NOMO-1 treated with DMSO at 0.1 percent for 48 hours (cell line): ENCODE measurements at regions not wholly inside any gene's neighbourhood (a gene's known extent, or its start where the extent isn't known, plus 50 kb on each side); places are given as distances from the start of the nearest gene placed in this dataset.

Experiments
- DNase-seq: peaks from one replicate; lab custom pipeline; 2025; ENCODE audit not compliant: unreplicated experiment; lab: John Stamatoyannopoulos, UW

DNA sequence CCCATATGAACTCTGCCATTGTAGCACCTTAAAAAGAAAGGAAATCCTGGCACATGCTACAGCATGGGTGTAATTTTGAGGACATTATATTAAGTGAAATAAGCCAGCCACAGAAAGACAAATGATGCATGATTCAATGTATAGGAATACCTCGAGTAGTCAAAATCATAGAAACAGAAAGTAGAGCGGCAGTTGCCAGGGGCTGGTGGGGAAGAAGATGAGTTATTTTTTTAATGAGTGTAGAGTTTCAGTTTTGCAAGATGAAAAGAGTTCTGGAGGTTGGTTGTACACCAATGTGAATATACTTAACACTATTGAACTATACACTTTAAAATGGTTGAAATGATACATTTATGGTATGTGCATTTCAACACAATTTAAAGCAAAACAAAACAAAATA, 133.0 kb downstream of the ZDHHC21 start:
- no peak for DNase-seq

- DNase-seq = no peak
Measured at GRCh38 chr9:14554886-14555285, 138.3 kb downstream of the ZDHHC21 start.

GRCh38 chr9:14547245-14548060, 145.8 kb downstream of the ZDHHC21 start:
- no peak for DNase-seq

GRCh38 chr9:14546693-14547092, 146.5 kb downstream of the ZDHHC21 start:
- no peak for DNase-seq

GRCh38 chr9:14542071-14542470, 151.2 kb downstream of the ZDHHC21 start:
- no peak for DNase-seq

- no peak for DNase-seq
Measured at GRCh38 chr9:14538526-14538925, 154.7 kb downstream of the ZDHHC21 start.

DNA sequence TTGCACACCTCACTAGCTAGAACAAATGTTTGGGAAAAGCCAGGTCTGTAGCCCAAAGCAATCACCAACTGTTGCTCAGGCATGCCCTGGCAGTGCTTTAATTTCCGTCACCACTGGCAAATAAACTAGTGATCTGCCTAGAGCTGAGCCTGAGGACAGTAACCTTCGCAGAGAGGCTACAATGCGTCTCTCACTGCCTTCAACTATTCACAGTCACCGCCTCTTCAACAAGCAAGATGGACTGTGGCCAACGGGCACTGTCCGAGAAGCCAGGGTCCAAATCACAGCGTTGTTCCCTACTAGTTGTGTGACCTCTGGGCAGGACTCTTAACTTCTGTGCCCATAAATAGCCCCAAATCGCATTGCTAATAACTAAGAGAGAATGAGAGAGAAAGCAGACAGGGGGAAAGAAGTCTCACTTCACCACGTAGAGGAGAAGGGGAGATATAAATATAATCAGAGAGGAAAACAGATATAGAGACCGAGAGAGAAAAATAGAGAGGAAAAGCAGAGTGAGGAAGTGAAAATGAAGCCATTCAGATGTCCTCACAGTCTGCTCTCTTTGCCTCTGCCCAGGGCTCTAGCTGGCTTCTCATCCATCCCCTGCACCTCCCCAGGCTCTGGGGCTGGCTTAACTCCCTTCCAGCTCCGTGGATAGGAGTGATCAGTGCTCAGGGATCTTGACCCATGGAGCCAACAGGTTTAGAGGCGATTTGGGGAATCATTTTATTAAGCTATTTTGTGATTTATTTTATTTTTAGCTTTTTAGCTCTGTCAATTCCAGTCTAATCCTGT, 157.9 kb downstream of the ZDHHC21 start:
- no peak for DNase-seq

DNA sequence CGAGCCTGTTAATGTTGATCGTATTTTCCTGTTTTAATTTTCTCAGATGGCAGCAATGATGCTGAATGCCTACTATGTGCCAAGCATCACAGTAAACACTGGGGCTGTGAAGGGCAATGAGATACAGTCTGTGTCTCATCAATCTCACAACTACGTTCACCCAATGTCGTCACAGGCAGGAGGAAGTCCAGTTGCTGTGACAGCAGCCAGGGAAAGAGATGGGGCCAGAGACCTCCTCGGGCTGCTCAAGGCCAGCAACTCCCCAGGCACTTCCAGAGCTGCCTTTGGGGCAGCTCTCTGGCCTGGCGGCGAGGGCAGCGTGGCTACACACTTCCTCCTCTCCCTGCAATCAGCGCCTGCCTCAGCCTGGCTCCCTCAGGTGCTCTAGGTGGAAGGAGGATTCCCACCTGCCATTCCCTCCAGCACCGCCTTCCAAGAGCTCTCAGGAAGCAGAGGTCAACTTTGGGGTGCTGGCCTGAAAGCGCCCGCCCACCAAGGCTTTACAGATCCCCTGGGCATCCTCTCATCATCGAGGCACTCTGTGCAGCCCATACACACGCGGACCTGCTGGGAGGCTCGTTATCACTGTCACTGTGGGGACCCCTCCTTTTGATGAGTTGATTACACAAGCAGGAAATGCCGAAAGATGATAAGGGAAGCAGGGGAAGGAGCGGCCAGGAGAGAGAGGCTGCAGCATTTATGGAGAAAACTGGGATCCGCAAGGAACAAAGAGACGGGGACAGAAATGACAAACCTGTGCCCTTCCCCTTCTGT, 159.2 kb downstream of the ZDHHC21 start:
- no peak for DNase-seq

DNA sequence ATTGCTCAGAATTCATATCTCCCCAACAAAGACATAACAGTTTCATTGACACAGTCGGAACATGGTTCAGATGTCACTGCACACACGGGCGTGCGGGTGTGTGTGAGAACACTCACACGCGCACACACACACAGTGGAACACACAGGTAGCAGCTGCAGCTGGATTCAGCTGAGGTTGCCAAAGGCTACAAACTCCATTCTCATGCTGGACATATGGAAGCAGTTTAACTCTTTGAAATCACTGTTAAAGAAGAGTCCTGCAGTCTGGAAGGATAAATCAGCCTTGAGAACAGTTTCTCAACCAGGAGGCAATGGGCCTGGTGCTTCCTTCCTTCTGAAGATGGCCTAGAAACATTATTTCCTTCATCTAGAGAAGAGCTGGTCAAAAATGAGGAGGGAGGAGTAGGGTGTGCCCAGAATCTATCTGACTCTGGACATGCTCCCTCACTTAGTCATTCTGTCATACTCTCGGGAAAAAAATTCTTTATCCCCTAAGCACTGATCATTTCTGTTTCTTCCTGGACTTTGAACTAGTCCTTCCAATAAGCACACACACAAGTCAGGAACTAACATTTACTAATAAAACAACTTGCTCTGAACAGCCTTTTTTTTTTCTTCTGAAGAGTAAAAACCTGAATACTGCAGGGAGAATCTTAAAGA, 160.6 kb downstream of the ZDHHC21 start:
- DNase-seq = no peak

GRCh38 chr9:14531341-14532269, 161.6 kb downstream of the ZDHHC21 start:
- DNase-seq = no peak

DNA sequence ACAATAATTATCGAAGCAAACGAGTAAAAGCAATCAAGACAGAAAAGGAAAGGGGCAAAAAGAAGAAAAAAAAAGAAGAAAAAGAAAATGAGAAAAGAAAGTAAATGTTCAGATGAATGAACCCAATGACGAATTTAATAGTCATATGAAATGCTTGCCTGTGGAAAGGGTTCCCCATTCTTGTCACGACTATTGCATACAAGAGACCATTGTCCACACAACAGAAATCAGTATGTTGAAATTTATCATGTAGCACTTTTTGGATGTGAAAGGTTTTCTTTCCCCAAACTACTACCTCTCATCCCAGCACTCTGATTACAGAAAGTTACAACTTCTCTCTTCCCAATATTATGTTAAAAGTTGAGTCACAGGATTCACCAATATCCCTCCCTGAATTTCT, 162.4 kb downstream of the ZDHHC21 start:
- DNase-seq = no peak

- DNase-seq = no peak
Measured at GRCh38 chr9:14530366-14530765, 162.9 kb downstream of the ZDHHC21 start.

DNA sequence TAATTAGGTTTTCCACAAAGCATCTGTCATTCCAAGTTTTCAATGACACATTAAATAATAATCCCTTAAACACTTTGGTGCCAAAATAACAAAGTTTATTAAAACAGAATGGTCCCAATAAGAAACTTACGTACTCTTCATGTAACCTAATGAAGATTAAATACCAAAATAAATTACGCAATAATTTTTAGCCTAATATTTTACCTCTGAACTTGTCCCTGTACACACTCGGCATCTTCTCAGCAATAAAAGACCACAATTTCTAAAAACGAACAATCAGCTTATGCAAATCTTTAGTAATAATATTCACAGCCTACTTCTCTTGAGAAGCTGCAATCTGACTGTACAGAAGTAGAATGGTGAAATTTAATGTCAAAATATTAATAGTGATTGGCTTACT, 163.6 kb downstream of the ZDHHC21 start:
- no peak for DNase-seq

DNA sequence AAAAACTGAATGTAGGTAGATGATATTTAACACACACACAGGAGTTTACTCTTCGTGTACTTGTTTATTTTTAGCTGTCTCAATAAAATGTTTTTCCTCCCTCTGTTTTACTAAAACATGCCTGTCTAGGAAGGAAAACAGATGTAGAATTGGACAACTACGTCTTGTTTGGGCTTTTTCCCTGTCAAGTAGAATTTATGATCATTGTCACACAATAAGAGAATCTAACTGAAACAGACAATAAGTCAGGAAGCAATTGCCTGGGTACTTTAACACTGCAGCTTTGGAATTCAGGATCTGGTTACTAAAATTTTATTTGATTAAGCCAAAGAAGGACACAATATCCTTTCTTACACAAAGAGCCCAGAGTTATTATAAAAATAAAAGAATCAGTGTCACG, 164.2 kb downstream of the ZDHHC21 start:
- DNase-seq = no peak

- no peak for DNase-seq
Measured at GRCh38 chr9:14526504-14526903, 166.7 kb downstream of the ZDHHC21 start.

GRCh38 chr9:14525856-14526255, 167.4 kb downstream of the ZDHHC21 start:
- no peak for DNase-seq

DNA sequence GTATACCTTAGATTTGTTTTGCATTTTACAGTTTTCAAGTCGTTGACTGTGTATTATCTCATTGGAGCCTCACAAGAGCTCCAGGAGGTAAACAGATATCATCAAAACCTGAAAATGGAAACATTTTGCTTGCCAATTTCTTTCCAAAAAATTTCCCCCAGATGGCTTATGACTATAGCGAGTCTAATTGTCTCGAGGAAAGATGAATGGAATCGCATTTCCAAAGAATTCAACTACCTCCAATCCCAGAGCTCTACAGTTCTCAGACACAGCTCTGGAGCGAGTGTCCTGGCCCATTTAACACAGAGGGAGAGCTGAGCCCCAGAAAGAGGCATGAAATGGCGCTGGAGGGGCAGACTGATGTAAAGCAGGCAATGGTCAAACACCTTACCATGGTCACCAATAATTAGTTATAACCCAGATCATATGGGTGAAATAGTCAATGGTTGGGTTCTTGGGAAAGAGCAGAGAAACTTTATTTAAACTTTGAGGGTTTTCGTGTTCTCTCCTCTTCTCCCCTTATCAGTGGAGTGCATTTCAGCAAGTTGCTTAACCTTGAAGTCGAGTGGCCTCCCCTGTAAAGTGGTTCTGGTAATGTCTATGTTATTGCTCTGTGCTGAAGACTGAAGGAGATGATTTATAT, 168.2 kb downstream of the ZDHHC21 start:
- DNase-seq = no peak

- no peak for DNase-seq
Measured at GRCh38 chr9:14523545-14523944, 169.7 kb downstream of the ZDHHC21 start.

DNA sequence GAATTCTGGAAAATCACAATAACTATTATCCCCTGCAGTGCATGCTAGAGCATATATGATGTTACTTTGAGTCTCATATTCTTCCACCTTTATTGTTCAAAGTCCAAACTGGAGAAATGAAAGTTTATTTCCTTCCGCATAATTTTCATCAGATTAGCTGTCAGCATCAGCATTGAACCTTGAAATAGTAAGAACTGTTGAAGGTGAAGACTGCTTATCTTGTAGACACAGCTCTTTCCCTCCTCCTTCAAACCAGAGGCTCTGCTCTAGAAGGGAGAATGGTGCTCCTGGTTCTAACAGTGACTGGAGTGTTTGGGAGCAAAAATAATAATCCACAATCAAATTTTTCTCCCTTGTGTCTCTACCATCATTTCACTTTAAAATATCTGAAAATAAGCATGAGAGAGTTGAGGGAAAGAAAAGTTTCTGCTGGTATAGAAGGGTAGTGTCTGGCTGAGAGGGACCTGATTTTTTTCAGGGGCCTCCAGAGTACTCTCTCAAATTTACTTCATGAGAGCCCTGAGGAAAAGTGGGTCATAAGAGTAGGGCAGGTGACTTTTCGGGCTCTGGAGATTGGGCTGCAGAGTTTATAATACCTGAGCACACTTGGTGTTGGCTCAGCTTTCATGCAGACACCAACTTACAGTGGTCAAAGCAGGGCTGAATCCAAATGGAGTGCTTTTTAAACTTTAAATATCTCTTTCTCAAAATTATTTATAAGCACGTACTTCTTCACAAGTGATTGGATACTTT, 170.4 kb downstream of the ZDHHC21 start:
- no peak for DNase-seq
